GM21360 (cell line): ENCODE measurements at regions not wholly inside any gene's neighbourhood (a gene's known extent, or its start where the extent isn't known, plus 50 kb on each side); places are given as distances from the start of the nearest gene placed in this dataset.
"Not testable (repeated sequence)": the region's sequence is repeated elsewhere in the genome, so short reads cannot be mapped to it uniquely, and the experiment has no call there.

ENCODE experiments used
- ATAC-seq: cut with Tn5 transposase; IDR thresholded peaks from one replicate; pipeline ENCODE4 v1.9.1; 2021; ENCODE audit warnings: mild to moderate bottlenecking, moderate library complexity; ENCODE audit not compliant: unreplicated experiment

DNA sequence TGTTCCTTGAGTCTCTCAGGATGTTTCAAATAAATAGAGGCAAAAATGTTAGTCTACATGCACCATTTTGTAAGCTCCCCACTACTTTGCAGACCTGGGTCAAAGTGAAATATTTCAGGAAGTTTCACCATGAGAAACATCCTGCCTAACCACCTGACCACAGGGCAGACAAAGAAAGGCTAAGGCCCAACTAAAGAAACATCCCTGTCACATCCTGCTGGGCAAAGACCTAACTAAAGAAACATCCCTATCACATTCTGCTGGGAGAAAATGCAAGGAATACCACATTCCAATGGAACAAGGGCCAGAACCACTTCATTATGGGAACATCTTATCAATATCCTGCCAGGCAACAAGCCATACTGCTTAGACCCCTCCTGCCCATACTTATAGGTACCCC is 1303.4 kb downstream of the TECRL start:
- ATAC-seq = no peak

DNA sequence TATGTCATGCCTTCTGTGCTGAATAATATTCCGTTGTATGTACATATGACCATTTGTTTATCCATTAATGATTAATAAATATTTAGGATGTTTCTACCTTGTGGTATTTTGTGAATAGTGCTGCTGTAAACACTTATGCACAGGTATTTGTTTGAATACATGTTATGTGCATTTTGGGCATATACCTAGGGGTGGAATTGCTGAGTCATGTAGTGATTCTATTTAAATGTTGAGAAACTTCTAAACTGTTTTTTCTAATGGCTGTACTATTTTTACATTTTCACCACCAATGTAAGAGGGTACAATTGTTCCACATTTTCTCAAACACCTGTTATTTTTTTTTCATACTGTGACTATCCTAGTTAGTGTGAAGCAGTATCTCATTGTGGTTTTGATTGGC is 1318.6 kb downstream of the TECRL start:
- ATAC-seq = no peak

DNA sequence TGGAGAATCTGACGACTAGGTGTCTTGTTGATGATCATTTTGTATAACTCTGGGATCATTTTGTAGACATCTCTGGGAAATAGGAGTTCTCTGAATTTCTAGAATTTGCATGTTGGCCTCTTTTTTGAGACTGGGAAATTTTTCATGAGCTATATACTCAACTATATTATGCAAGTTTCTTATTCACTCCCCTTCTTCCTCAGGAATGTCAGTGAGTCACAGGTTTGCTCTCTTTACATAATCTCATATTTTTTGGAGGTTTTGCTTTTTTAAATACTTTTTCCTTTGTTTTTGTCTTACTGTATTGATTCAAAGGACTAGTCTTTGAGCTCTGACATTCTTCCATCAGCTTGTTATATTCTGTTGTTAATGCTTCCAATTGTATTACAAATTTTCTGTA is 1324.2 kb downstream of the TECRL start:
- ATAC-seq = no peak

DNA sequence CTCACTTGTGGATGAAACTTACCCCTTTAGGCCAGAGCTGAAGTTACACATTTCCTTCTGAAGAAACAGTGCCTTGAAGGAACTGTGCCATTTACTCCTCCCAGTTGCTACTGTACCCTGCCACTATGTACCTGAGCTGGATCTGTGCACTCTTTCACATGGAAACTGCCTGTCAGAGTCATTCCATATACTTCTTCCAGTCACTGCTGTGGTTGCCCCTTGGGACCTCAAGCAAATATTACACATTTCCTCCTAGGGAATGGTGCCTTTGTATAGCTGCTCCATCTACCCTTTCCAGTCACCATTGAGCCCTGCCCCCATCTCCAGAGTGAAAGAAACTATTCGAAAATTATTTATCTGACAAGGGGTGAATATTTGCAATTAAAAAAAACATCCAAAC is 1328.3 kb downstream of the TECRL start:
- no peak for ATAC-seq

DNA sequence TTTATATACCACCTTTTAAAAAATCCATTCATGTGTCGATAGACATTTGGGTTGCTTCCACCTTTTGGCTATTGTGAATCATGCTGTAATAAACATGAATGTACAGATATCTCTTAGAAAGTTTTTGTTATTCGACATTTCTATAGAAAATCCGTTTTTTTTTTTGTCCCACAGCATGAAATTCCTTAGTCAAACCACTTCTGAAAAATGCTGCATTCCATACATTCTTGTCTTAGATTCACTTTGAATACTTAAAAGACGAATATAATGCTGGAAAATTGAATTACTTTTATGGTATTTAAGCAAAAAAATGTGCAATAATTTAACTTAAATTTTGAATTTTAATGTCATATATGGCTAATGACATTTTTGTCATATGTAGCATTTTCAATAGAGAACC is 1345.5 kb downstream of the TECRL start:
- ATAC-seq = no peak

DNA sequence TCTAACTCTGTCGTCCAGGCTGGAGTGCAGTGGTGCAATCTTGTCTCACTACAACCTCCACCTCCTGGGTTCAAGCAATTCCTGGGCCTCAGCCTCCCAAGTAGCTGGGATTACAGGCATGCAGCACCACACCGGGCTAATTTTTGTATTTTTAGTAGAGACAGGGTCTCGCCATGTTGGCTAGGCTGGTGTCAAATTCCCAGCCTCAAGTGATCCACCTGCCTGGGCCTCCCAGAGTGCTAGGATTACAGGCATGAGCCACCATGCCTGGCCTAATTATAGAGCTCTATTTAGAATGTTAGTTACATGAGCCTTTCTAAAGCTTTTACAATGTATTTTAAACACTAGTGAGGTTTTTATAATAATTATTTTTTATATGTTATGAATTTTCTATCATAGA is 1346.4 kb downstream of the TECRL start:
- ATAC-seq = not testable (repeated sequence)

DNA sequence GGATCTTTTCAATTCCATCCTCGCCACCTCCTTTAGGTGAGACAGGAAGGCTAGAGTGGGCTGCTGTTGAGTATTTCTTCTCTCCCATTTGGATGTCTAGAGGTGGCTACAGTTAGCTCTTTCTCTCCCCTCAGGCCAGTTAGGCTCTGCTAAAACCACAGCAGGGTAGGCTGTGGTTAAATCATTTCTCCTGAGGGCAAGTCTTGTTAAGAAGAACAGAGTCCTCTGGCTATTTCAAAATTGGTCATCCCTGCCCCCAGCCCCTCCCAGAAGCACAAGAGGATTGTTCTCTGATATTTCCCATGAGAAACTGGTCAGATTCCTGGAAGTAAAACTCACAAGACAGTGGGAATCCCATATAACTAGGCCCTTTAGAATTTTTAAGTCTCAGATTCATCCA is 1359.5 kb downstream of the TECRL start:
- ATAC-seq = no peak

DNA sequence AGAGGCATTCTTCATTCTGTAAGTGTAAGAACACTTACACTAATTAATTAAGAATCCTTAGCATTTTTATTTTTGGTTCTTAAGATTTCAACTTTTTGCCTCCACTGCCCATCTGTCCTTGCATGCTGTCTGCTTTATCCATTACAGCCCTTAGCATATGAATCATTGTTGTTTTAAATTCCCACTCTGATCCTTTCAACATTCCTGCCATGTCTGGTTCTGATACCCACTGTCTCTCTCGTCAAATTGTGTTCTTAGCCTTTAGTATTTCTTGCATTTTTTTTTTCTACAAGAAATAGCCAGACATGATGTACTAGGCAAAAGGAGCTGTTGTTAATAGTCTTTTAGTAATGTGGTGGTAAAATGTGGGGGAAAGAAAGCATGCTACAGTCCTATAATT is 1360.0 kb downstream of the TECRL start:
- no peak for ATAC-seq

DNA sequence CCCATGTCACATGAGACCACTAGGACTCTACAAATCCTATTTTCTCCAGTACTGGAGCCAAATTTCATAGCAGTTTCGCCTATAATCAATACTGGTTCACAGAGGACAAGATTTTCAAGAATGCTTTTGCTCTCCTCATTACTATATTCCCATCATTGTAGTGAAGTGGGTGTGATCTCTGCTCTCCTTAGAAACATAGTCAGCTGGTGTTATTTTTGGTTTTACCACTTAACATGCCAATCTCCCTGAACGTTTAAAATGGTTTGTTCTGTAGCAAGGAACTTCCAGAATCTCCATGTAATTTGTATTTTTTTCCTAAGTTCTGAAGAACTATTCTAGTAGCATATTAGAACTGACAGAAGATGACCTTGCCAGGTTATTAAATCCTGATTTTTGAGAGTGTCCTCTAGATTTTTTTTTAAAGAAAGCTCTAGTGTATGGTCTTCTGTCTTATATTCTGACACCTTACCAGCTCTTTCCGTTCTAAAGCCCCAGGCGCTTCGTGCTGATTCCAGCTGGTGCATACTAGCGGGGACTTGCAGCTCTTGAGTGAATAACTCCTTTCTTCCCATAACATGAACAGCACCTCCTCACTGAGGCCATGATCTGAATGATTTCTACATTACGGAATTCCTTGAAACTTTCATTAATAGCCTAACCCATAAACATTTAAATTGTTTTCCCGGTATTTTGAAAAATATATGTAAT is 1372.9 kb downstream of the TECRL start:
- ATAC-seq = no peak

DNA sequence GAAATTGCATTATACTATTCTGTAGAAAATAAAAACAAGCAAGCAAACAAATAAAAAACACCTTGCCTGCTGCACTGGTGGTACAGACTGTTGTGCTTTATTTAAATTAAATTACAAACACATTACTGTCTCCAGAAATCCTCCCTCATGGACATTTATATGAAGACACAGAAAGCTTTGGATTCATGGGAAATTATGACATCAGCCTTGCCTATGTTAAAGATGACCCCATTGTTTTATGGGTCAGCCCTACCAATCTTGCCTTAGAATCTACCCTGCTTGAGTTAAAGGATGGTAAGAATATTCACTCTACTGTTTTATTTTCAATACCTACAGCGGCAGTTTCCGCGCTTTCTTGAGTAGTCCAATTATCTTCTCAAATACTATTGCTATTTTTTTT is 1379.9 kb downstream of the TECRL start:
- no peak for ATAC-seq

DNA sequence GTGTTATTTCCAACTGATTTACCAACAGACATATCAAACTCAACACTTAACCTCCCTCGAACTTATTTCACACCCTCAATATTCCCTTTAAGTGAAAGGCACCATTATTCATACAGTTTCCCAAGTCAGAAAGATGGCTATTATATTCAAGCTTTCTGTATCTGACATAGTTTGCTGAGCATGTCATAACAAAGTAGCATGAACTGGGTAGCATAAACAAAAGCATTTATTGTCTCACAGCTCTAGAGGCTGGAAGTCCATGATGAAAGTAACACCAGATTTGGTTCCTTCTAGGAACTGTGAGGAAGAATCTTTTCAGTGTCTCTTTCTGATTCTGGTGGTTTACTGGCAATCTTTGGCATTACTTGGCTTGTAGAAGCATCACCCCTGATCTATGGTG is 1388.6 kb downstream of the TECRL start:
- ATAC-seq = no peak

DNA sequence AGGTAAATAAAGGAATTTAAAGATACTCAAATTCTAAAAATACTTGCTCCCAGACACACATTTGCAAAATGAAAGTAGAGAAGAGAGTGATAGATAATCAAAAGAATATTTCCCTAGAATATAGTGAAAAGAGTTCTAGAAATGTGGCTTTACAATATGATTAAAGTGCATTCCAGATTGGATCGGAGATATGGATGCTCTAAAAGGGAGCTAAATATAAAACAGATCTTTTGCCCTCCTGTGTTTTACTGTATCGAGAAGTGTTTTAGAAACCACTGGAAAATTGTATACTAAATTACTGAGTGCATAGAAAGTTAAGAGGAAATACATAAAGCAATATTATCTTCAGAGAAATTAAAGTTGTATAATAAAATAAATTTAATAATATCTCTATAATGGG is 1392.0 kb downstream of the TECRL start:
- ATAC-seq = no peak

DNA sequence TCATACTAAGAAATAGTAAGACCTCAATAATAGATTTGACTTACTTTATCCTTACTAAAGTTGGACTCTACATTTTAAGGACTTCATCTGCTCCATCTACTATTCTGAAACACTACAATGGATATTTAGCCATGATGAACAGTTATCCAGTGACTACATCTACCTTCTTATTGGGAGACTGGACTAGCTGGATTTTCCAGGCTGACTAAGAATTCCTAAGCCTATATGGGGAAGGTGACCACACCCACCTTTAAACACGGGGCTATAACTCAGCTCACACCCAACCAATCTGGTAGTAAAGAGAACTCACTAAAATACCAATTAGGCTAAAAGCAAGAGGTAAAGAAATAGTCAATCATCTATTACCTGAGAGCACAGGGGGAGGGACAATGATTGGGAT is 1438.4 kb downstream of the TECRL start:
- no peak for ATAC-seq

DNA sequence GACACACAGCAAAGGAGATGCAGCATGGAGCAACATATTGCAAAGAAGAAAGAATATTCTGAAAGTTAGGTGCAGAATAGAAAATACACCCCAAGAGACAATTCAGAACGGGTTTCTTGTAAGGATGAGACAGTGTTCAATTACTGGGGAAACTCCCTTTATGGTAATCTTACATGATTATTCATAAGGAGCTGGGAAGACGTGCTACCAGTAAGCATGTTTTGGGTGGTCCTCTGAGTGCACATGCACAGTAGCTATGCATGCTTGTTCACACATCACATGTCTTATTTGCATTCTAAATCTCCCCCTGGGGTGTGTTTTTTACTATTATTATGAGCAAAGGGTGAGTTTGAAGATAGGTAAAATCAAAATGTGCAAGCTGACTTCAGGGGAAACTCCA is 1448.8 kb downstream of the TECRL start:
- no peak for ATAC-seq

DNA sequence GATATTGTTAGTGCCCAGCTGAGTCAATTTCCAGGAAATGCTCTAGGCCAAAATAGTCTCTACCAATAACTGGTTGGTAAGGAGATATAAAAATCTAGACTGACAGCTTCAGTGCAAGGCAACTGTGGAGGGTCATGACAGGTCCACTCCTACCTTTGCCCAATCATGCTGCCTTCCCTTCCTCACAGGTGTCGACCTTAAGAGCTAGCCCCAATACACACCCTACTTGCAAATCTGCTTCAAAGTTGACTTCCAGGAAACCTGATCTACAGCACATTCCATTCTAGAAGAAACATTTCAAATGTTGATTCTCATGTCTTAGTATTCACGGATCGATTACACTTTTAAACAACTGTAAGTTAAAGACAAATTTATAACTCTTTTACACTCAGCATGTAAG is 1455.5 kb downstream of the TECRL start:
- no peak for ATAC-seq

DNA sequence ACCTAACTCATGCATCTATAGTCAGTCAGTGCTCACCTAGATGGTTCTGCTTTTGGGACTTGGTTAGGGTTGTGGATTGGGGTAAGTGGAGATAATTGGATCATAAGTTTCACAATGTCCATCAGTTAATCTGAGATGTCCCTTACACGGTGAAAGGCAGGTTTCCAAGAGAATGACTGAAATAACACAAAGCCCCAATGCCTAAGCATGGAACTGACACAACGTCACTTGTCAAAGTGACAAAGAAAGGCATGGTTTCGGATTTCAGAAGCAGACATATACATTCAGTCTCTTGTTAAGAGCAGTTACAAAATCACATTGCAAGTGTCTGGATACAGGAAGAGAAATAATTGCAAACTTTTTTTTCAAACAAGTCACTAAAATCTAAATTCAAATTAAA is 1456.9 kb downstream of the TECRL start:
- ATAC-seq = no peak

DNA sequence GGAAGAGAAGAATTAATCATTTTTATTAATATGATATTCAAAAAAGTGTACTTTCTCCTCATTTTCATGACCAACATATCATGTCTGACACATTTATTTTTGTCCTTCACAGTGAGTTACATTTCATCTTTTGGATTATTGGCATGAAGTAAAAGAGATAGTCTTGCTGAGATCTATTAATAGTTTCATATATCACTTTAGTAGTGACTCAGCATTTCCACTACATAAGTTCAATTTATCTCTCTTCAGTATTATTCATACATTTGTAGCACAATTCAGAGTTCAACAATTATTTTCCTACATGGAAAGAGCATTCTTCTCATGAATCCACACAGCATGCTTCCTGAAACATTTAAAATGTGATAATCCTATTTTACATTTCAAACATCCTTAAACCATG is 1461.1 kb downstream of the TECRL start:
- ATAC-seq = no peak

DNA sequence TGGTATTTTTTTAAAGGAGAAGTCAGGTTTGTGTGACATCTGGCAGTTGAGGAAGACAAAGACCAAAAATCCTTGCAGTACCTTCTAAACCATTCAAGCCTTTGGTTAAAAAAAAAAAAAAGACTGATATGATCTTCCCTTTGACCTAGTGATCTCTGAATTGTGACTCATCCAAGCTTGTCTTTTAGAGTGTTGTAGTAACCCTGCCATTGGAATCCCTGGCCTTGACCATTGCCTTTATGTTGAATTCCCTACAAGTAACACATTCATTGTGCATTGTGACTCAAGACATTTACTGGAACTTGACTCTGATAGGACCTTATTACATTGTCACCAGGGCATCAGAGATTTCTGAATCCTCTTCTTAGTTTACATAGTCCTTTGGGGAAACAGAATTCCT is 1469.0 kb downstream of the TECRL start:
- ATAC-seq = no peak

DNA sequence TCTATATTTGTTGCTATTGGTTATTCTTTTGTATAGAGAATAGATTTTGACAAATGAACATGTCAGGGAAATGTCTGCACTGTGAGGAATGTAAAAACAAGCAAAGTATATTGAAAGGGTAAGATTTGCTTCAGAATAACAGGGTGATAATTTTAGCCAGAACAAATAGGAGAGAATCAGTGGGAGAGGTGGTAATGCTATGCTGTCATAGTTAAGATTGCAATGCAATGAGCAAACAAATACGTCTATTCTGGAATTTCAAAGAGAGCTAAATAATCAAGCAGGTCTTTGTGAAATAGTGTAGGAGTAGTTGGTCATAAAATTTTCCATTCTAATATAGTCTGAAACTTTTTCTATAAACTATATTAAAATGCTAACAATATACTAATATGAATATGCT is 1478.4 kb downstream of the TECRL start:
- no peak for ATAC-seq

DNA sequence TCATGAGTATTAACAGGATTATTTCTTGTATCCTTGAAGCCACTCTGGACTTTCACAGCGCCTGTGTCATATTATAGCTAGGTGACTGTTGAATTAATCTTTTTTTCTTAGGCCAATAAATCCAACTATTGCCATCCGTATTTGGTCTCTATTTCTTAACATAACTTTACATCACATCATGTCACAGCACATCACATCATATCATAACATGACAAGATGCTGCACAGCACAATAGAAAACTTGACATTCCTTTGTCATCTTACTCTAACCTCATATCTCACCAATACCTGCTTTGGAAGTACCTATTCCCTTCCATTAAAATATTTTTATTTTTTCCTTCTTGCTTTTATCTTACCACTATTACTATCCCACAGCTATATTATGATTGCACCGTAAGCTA is 1480.8 kb downstream of the TECRL start:
- ATAC-seq = no peak

DNA sequence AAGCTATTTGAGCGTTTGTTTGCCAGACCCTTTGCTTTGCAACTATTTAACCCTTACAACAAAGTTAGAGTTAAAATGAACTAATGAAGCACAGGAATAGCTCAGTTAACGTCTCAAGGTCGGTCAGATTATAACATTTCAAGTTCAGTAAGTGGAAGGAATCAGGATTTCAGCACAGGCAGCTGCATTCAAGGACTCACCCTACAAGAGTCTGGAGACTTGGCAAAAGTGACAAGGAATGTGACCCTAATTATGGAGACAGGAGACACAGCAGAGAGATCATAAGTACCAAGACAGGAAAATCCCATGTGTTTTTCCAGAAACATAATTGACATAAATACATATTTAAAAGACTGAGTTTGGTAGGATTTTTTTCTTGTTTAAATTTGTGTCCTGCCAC is 1481.7 kb downstream of the TECRL start:
- no peak for ATAC-seq

DNA sequence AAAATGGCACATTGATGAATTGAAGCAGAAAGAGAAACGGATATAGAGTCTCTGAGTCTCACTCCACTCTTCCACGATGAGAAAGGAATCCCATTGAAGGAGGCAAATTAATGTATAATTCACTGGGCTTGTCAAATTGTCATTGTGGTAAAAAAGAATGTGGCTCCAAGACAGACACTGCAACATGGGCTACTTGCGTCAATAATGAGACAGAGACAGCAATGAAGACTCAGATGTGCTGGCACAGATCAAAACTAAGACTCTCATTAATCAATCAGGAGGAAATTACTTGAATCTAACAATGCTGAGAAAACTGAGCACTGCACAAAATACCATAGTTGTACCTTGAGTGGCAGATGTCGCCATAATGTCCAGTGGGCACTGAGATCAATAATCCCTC is 1485.5 kb downstream of the TECRL start:
- no peak for ATAC-seq

DNA sequence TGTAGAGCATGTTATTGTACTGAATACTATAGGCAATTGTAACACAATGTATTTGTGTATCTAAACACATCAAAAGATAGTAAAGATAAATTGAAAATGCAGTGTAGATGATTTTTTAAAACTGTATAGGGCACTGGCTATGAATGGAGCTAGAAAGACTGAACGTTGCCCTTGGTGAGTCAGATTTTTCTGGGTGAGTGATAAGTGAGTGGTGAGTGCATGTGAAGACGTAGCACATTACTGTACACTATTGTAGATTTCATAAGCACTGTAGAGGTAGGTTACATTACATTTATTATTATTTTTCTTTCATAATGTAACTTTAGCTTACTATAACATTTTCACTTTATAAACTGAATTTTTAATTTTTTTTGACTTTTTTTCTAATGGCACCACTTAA is 1491.6 kb downstream of the TECRL start:
- no peak for ATAC-seq

DNA sequence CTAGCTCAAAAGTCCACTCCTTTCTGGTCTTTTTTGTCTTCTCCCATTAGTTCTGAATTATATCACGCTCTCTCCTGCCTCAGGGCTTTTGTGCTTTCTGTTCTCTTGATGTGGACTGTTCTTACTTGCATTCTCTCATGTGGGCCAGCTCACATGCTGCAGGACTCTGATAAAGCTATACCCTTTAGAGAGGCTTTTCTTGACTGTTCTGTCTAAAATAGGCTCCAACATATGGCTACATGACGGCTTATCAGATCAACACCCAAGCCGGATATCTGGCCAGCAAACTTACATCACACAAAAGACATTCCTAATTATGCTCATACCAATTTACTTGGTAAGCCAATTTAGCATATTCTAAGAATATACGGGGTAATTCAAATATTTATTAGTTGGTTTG is 1494.5 kb downstream of the TECRL start:
- ATAC-seq = no peak
